Activated CD4-positive, alpha-beta T cell treated with anti-CD3 and anti-CD28 coated beads, Interleukin-2, Interleukin-6, amounts not matched to agents 100 ng/mL and 50 ng/mL, durations not matched to agents 16 hours and 8 hours (primary cell): ENCODE measurements at regions not wholly inside any gene's neighbourhood (a gene's known extent, or its start where the extent isn't known, plus 50 kb on each side); places are given as distances from the start of the nearest gene placed in this dataset.

Experiments
- DNase-seq: peaks from one replicate; pipeline ENCODE4 v3.0.0-alpha.2; 2020

DNA sequence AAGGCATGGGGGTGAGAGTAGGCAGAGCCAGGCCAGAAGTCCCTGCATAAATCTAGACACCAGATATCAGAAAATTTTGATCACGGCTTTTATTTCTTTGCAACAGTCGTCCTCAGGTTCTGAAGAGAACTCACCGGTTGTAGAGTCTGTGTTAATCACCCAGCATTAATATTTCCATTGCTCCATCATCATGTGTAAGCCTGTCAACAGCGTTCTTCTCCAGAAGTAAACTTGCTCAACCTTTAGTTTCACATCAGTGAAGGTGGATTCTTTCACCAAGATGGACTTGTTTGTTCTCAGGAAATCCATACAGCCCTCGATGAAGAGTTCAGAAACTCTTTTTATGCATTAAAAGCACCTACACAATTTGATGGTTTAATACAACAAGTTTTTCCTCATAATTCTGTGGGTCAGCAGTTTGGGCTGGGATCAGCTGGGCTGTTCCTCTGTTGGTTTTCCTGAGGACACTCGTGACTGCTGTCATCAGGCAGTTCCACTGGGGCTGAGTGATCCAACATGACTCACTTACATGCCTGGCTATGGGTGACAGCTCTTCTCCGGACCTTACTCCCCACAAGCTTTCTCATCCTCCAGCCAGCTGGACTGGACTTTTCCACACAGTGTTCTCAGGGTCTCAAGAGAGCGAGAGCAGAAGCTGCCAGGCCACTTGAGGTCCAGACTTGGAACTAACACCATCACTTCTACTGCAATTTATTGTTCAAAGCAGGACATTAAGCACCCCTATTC, 303.4 kb downstream of the ZNF621 start:
- no peak for DNase-seq

GRCh38 chr3:40828741-40829415, 304.1 kb downstream of the ZNF621 start:
- no peak for DNase-seq

DNA sequence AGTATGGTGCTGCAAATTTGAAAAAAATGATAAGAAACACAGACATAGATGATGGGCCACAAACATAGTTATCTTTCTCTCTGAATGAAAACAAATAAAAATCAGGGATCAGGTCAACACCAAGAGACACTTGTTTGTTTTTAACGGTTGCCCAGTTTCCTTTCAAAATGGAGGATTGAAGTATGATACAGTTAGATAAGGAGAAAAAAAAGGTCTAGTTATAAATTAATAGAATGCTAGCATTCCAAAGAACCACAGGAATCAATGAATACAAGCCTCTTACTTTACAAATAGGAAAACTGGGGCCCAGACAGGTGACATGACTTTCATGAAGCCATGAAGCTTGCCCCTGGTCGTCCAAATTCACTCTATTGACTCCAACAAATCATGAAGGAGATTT, 305.1 kb downstream of the ZNF621 start:
- no peak for DNase-seq

- no peak for DNase-seq
Observed at GRCh38 chr3:40837300-40837699, 312.5 kb downstream of the ZNF621 start.

DNA sequence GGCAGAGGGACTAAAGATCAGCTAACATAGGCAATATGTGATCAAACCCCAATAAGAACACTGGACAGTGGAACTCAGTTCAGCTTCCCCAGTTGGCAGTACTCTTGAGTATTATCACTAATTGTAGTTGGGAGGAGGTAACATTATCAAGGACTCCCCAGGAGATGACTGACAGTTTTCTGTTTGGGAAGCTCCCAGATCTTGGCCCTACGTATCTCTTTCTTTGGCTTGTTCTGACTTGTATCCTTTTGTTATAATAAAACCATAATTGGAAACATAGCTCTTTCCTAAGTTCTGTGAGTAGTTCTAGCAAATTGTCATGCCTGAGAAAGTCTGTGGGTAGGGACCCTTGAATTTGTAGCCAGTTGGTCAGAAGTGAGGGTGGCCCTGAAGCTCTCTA, 316.4 kb downstream of the ZNF621 start:
- DNase-seq = no peak

GRCh38 chr3:40841570-40842109, 316.9 kb downstream of the ZNF621 start:
- DNase-seq = no peak

- DNase-seq = no peak
Observed at GRCh38 chr3:40842714-40843113, 318.0 kb downstream of the ZNF621 start.

GRCh38 chr3:40843208-40843624, 318.5 kb downstream of the ZNF621 start:
- DNase-seq = no peak

DNA sequence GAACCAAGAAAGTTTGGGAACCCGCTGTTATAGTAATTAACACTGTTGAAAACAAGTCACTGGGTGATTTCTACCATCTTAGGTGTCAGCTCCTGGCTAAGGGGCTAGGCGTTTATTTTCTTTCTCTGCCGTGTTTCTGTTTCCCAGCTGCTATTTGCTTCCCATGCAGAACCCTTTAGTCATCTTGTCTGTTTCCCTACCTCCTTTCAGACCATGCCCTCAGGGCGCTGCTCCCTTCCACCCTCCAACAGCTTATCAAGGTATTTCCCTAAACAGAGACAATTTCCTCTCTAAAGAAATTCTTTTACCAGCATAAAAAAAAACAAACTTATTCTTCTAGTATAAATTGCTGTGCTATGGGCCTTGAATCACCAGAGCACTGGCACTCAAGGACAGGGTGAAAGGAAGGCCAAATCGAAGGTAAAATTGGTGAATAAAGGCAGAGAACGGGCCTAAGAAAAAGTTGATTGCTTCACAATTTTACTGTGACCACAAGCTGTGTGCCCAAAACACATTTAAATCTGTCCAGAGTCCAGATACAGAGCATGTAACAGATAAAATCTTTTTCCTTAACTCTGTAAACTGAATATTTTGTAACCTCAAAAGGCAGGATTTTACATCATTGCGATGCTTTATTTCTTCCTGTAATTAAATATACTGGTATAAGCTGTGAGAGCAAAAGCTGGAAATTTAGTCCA, 319.2 kb downstream of the ZNF621 start:
- DNase-seq = no peak

DNA sequence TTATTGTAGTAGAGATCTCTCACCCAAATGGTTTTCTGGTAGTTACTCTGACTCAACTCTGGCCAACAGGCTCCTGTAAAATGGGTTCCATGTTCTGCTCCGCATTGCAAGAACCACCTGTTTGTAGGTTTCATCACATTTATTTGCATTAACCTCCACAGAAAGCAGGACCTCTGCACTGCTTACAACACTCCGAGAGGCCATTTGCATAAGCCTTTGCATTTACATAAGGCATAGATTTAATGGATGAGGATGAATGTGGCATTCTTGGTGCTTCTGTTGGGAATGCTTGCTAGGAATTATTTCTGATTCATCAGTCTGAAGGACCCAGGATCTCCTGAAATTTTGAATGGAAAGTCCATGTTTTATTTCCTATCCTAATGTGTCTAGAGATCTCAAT, 320.1 kb downstream of the ZNF621 start:
- DNase-seq = no peak

GRCh38 chr3:40845447-40845846, 320.7 kb downstream of the ZNF621 start:
- no peak for DNase-seq

- DNase-seq = no peak
Observed at GRCh38 chr3:40845916-40846315, 321.2 kb downstream of the ZNF621 start.

DNA sequence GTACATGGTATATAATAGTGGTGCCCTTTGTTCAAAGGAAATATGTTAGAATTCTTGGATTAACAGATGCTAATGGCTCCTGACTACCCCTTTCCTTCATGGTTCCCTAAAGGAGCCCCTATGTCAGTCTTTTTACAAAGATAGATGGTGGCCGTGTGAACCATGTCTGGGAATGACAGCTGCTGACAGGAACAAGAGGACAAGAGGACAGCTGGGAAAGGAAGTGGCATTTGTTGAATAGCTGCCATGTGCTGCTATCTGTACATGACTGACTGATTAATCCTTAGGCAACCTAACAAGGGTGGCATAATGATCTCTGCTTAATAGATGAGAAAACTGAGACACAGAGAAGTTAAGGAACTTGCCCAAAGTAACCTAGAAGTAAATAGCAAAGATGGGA, 321.7 kb downstream of the ZNF621 start:
- no peak for DNase-seq

GRCh38 chr3:40847551-40847992, 322.8 kb downstream of the ZNF621 start:
- DNase-seq = no peak

DNA sequence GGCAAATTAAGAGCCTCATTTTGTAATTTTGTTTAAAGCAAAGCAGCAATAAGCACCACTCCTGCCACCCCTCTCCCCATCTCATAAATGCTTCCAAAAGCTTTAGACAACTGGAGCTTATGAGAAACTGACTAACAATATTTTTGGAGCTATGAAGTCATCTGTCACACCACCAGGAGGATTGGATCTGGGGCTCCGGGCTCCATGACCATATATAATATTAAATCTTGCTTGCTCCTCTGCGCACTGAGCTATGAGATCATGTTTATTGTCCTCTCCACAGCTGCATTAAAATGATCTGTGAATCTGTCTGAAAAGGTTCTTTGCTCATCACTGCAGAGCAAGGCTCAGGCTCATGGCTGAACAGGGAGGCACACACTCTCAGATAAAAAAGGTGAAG, 323.7 kb downstream of the ZNF621 start:
- no peak for DNase-seq

GRCh38 chr3:40850861-40851260, 326.1 kb downstream of the ZNF621 start:
- no peak for DNase-seq

- DNase-seq = no peak
Observed at GRCh38 chr3:40851836-40852235, 327.1 kb downstream of the ZNF621 start.

DNA sequence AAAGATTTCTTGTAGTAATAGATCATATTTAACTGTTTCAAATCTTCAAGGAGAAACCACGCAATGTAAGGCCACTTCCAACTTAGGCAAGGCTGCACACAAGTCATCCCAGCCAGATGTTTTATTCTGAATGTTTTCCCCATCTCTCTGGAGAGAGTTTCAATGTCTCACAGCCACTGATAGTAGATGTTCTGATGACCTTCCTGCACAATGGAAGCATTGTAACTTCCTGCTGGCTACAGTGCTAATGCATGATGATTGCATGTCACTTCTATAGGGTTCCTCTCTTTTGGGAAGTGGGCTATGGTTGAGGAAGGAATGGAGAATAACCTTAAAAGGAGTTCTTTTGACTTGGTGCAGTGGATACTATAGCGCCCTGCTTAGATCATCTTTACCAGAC, 328.0 kb downstream of the ZNF621 start:
- DNase-seq = no peak

- DNase-seq = no peak
Observed at GRCh38 chr3:40853474-40853873, 328.7 kb downstream of the ZNF621 start.

- no peak for DNase-seq
Observed at GRCh38 chr3:40855871-40856270, 331.1 kb downstream of the ZNF621 start.

DNA sequence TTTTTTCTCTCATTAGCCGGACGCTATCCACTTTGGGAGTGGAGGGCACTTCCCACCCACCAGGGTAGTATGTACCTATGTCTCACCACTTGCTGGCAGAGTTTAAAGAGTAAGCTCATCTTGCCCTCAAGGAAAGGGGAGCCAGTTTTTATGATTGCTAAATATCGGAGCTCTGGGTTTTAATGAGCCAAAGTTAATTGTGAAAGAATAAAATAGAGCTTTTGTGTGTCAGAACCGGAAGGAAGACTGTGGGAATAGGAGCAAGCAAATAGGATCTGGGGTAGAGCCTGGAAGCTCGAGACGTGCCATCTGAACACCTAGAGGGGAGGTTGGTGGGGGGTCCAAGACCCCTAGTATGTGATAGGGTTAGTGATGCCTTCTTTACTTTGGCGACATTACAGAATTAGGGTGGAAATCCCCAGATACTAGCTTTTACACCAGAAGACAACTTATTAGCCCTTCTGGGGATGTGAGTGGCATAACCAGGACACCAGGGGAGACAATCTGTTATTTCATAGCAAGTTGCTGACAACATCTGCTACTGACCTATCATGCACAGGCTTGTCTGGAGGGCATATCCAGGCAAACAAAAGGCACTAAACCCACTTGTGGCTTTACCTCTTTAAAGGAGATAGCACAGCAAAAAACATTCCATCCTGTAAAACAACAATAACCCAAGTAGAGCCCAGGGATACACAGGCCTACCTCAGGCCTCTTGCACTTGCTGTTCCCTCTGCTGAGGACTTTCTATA, 333.8 kb downstream of the ZNF621 start:
- DNase-seq = no peak

- no peak for DNase-seq
Observed at GRCh38 chr3:40862946-40863345, 336.4 kb upstream of the CTNNB1 start.
